HG02623 (cell line): ENCODE measurements at regions not wholly inside any gene's neighbourhood (a gene's known extent, or its start where the extent isn't known, plus 50 kb on each side); places are given as distances from the start of the nearest gene placed in this dataset.
"Not testable (repeated sequence)": the region's sequence is repeated elsewhere in the genome, so short reads cannot be mapped to it uniquely, and the experiment has no call there.

Experiments
- ATAC-seq: cut with Tn5 transposase; IDR thresholded peaks from one replicate; pipeline ENCODE4 v1.9.1; 2021; ENCODE audit warnings: moderate library complexity; ENCODE audit not compliant: unreplicated experiment

- no peak for ATAC-seq
These were observed 681.5 kb upstream of the EPHA5 start for GRCh38 chr4:66351761-66352160.

DNA sequence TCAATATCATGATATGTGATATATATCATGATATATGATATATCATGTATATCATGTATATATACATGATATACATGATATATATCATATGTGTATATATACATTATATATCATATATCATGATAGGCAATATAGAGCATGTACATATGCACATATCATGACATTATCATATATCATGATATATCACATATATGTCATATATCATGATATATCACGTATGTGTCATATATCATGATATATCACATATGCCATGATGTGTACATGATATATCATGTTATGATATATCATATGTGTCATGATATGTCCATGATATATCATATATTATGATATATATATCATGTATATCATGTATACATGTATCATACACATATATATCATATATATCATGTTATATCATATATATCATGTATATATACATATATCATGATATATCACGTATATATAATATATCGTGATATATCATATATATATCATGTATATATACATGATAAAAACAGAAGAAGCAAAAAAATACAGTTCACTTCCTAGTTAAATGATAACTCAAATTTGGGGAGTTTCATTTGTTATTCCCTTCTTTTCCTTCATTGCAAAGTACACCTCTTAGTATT, 670.1 kb upstream of the EPHA5 start:
- ATAC-seq: no peak

GRCh38 chr4:66339007-66339406, 668.7 kb upstream of the EPHA5 start:
- no peak for ATAC-seq

GRCh38 chr4:66331761-66332160, 661.5 kb upstream of the EPHA5 start:
- ATAC-seq: no peak

DNA sequence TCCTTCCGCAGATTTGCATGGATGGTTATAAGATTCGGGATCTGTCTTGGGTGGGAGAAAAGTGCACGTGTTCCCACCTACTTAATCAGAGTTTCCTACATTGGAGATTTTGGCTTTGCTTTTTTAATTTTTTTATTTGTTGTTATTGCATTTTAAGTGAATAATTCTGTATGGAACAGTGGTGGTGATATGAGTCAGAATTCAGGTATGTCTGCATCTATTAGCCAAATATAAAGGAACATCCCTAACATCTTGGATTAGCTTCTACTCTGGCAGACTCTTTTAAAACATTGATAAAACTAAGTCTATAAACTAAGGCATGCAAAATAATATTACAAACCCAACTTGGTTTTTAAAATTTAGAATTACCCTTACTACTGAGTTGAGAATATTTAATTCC, 659.8 kb upstream of the EPHA5 start:
- no peak for ATAC-seq

DNA sequence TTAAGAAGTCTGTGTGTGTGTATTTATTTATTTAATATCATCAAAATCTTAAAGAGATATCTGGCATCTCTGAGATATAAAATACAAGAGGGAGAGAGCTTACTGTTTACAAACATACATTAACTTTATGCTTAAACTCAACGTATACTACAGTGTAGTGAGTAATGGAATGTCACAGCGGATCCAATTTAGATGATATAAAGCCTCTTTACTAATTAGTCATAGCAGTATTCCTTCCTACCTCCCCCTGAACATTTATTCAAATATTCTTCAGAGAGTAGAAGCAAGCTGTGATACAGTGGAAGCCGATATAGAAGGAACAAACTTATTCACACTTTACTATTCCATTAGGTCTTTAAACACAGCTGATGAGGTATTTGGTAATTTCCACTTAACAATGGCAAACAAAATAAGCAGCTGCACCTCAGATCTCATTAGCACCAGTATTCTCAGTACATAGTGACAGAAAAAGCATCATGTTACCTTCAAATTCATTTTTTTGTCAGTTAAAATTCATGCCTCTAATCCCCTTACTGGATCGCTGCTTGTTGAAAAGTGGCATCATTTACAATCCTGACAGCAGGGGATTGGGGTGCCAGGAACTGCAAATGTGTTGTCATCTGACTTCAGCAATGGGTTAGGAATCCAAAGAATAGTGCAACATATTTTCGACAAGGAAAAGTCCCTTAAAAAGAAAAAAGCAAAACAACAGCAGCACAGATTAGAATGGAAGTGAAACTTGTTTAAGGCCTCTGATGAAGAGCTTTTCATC, 658.7 kb upstream of the EPHA5 start:
- no peak for ATAC-seq

DNA sequence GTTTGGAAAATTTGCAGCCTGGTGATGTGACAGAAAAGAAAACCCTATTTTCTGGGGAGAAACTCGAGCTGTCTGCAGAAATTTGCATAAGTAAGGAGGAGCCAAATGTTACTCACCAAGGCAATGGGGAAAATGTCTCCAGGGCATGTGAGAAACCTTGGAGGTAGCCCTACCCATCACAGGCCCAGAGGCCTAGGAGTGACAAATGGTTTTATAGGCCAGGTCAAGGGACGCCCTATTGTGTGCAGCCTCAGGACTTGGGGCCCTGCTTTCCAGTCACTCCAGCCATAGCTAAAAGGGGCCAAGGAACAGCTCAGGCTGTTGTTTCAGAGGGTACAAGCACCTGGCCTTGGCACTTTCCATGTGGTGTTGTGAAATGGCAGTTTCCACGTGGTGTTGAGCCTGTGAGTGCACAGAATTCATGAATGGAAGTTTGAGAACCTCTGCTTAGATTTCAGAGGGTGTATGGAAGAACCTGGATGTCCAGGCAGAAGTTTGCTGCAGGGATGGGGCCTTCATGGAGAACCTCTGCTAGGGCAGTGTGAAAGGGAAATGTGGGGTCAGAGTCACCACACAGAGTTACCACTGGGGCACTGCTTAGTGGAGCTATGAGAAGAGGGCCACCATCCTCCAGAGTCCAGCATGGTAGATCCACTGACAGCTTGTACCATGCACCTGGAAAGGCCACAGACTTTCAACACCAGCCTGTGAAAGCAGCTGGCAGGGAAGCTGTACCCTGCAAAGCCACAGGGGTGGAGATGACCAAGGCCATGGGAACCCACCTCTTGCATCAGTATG, 637.6 kb upstream of the EPHA5 start:
- ATAC-seq: no peak

- ATAC-seq: no peak
These were observed 630.1 kb upstream of the EPHA5 start for GRCh38 chr4:66300336-66300934.

DNA sequence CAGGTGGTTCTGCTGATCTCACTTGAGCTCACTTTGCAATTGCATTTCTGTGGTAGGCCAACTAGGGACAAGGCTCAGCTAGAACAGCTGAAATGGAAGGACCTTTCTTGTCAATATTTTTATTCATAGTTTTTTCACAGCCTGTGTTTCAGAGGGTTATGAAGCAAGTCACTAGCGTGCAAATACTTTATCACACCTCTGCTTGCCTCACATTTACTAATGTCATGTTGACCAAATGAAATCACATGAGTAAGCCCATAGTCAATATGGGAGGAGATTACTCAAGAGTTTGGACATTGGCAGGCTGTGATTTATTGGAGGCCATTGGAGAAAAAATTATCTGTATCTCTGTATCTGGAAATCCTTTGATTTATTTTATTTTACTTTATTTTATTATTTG, 628.3 kb upstream of the EPHA5 start:
- no peak for ATAC-seq

GRCh38 chr4:66297703-66298102, 627.4 kb upstream of the EPHA5 start:
- ATAC-seq: no peak

GRCh38 chr4:66294638-66295037, 624.3 kb upstream of the EPHA5 start:
- no peak for ATAC-seq

GRCh38 chr4:66284991-66285451, 614.7 kb upstream of the EPHA5 start:
- ATAC-seq: no peak

- ATAC-seq: no peak
These were observed 608.8 kb upstream of the EPHA5 start for GRCh38 chr4:66279084-66279483.

GRCh38 chr4:66275411-66276038, 605.2 kb upstream of the EPHA5 start:
- no peak for ATAC-seq

- no peak for ATAC-seq
These were observed 602.8 kb upstream of the EPHA5 start for GRCh38 chr4:66273110-66273509.

GRCh38 chr4:66270356-66270755, 600.1 kb upstream of the EPHA5 start:
- not testable (repeated sequence) for ATAC-seq

- ATAC-seq: not testable (repeated sequence)
These were observed 596.3 kb upstream of the EPHA5 start for GRCh38 chr4:66266554-66266953.

DNA sequence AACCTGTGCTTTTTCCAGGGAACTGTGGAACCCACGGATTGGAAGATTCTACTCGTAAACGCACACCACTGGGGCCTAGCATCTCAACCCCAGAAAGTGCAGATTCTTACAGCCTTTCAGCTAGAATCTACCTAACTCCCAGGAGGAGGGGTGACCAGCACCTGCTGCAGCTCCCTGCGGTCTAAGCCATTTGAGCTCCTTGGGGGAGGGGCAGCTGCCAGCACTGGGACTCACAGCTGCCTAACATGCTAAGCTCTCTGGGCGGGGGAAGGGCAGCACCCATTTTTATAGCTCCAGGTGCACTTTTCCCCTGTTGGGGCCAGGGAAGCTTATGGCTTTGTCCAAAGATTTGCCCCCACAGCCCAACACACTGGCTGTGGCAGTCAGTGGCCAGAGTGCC, 595.7 kb upstream of the EPHA5 start:
- no peak for ATAC-seq

- ATAC-seq: no peak
These were observed 582.0 kb upstream of the EPHA5 start for GRCh38 chr4:66252291-66252690.

DNA sequence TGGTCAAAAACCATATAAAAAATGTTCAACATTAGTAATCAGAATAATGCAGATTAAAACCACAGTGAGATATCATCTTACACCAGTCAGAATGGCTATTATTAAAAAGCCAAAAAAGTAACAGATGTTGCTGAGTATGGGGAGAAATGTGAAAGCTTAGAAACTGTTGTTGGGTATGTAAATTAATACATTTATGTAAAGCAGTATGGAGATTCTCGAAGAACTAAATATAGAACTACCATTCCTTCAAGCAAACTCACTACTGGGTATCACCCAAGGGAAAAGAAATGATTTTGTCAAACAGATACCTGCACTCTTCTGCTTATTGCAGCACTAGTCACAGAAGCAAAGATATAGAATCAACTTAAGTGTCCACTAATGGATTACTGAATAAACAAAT, 576.4 kb upstream of the EPHA5 start:
- no peak for ATAC-seq

DNA sequence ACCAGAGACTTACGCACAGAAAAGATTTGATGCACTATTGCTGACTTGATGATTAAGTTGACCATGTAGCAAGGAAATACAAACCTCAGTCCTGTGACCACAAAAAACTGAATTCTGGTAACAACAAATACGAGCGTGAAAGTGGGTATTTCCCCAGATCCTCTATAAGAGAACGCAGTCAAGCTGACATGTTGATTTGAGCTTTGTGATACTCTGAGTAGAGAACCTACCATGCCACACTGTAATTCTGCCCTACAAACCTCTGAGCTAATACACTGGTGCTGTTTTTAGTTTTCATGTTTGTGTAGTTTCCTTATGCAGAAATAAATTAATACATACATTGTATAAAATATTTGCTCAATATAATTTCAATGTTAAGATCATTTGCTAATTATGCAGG, 565.6 kb upstream of the EPHA5 start:
- no peak for ATAC-seq
